CD4-positive, alpha-beta memory T cell (primary cell): ENCODE measurements at regions not wholly inside any gene's neighbourhood (a gene's known extent, or its start where the extent isn't known, plus 50 kb on each side); places are given as distances from the start of the nearest gene placed in this dataset.
A peak's percentile ranks its signal among the peaks of the same experiment; 100 is the strongest.

Experiments used
- CTCF ChIA-PET: fragments of 350-600 bp; sonication (Branson Sonifier 250); formaldehyde crosslinking; loops from one replicate; lab custom pipeline; 2021; ENCODE audit warnings: inconsistent platforms; ENCODE audit not compliant: partially characterized antibody; lab: Charles Lee
- POLR2A ChIA-PET: fragments of 350-600 bp; sonication (Branson Sonifier 250); formaldehyde crosslinking; loops from one replicate; lab custom pipeline; 2021; ENCODE audit not compliant: partially characterized antibody; lab: Charles Lee
- DNase-seq, 5 donors: peaks; one replicate each; pipeline versions ENCODE4 v3.0.0 to v3.0.0-alpha.2; 2020 to 2022; ENCODE audit warnings: mixed read lengths in 1 of 5
- H3K27ac ChIP-seq: one replicate; pipeline ENCODE4 v1.7.0; 2013; ENCODE audit warnings: low read depth, low read length
- H3K27me3 ChIP-seq: 2 replicates; pipeline ENCODE4 v1.7.0; 2013; ENCODE audit warnings: mild to moderate bottlenecking, low read length, moderate library complexity; ENCODE audit not compliant: insufficient read depth
- H3K36me3 ChIP-seq: 2 replicates; pipeline ENCODE4 v1.7.0; 2013; ENCODE audit warnings: mild to moderate bottlenecking, low read length, moderate library complexity; ENCODE audit not compliant: insufficient read depth
- H3K4me1 ChIP-seq: 2 replicates; pipeline ENCODE4 v1.7.0; 2013; ENCODE audit warnings: mild to moderate bottlenecking, low read length, moderate library complexity; ENCODE audit not compliant: insufficient read depth
- H3K4me3 ChIP-seq, 2 donors: one replicate each; pipeline ENCODE4 v1.7.0; 2013; ENCODE audit warnings: low read length in 2 of 2, mild to moderate bottlenecking in 1 of 2
- H3K9me3 ChIP-seq, 2 donors: one replicate each; pipeline ENCODE4 v1.7.0; 2013; ENCODE audit warnings: low read length in 2 of 2, control low read depth in 1 of 2; ENCODE audit not compliant: control insufficient read depth in 1 of 2
- H3K27ac Mint-ChIP-seq, 7 donors: one replicate each; pipeline ENCODE4 v1.8.0; 2020 to 2021; ENCODE audit warnings: mixed read lengths in 7 of 7, mild to moderate bottlenecking in 6 of 7, inconsistent platforms in 3 of 7, moderate library complexity in 3 of 7
- H3K27me3 Mint-ChIP-seq, 2 donors: one replicate each; pipeline ENCODE4 v1.8.0; 2020 to 2021; ENCODE audit warnings: mixed read lengths in 2 of 2
- H3K36me3 Mint-ChIP-seq, 2 donors: one replicate each; pipeline ENCODE4 v1.8.0; 2020 to 2021; ENCODE audit warnings: mixed read lengths in 2 of 2, inconsistent platforms in 1 of 2, mild to moderate bottlenecking in 1 of 2
- H3K4me1 Mint-ChIP-seq, 4 donors: one replicate each; pipeline ENCODE4 v1.8.0; 2020 to 2021; ENCODE audit warnings: mixed read lengths in 4 of 4, mild to moderate bottlenecking in 1 of 4
- H3K4me3 Mint-ChIP-seq, 8 donors: one replicate each; pipeline ENCODE4 v1.8.0; 2020 to 2021; ENCODE audit warnings: mixed read lengths in 8 of 8, mild to moderate bottlenecking in 7 of 8, moderate library complexity in 6 of 8, inconsistent platforms in 3 of 8
- H3K9me3 Mint-ChIP-seq, 8 donors: one replicate each; pipeline ENCODE4 v1.8.0; 2020 to 2021; ENCODE audit warnings: mixed read lengths in 8 of 8, mild to moderate bottlenecking in 5 of 8, inconsistent platforms in 3 of 8, moderate library complexity in 1 of 8
- intact Hi-C: fragments of 100-400 bp; cut with micrococcal nuclease; formaldehyde crosslinking; loops from one replicate; pipeline ENCODE4 v1.15.1; 2023

DNA sequence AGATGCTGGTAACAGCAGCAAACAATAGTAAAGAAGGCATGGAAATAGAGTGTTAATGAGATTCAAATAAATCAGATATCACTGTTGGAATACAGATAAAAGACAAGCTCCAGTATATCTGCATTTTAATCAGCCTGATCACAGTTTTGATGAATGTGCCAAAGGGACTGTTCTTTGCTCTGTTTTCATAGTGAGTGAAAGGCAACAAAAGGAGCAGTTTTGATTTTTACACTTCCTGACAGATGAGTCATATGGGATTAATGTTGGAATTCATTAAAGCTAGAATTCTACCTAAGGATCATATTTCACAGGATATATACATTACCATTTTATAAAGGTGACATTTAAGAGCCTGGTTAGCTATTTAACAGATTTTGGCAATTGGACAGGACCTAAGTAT, 743.3 kb upstream of the PTPRD start:
- intact Hi-C loops: no loop called here
- H3K36me3 Mint-ChIP-seq: no peaks in the 10 kb centered on the region
- H3K27ac Mint-ChIP-seq: no peak overlapping the region
- POLR2A ChIA-PET: no interaction called here
- H3K27ac ChIP-seq: no peak overlapping the region
- no peaks in the 10 kb centered on the region for H3K4me1 Mint-ChIP-seq
- no peak overlapping the region for H3K4me3 ChIP-seq
- CTCF ChIA-PET: no interaction called here
- peaks cover 2 to 32% (median 13%) of the 10 kb centered on the region in 8 donors for H3K9me3 Mint-ChIP-seq
- no peak for DNase-seq
- no peaks in the 10 kb centered on the region for H3K36me3 ChIP-seq
- H3K4me3 Mint-ChIP-seq: no peak overlapping the region
- no peaks in the 10 kb centered on the region for H3K27me3 Mint-ChIP-seq
- peaks cover 0 to 4% of the 10 kb centered on the region in 2 donors for H3K9me3 ChIP-seq
- H3K27me3 ChIP-seq: no peaks in the 10 kb centered on the region
- H3K4me1 ChIP-seq: no peaks in the 10 kb centered on the region

DNA sequence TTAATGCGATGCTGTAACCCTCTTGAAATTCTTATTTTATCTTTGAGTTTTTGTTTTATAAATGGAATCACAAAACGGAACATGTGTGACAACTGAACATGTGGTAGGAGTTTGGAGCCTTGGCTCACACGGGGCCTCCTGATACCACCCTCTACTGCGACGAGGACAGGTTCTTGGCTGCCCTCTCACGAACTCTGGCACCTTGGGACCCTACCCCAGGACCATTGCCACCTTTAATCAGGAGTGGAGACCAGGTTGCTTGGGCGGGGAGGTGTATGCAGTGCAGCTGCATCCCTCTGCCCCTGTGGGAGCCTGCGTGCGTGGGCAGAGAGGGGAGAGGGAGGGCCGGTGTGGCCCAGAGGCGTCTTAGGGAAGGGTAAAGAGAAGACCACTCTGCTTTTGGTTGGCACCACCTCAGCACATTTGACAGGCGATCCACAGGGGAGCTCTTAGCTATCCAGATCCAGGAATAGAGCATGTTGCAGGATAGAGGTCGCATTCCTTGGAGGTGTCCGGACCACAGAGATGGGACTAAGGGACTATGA, 753.9 kb upstream of the PTPRD start:
- no peaks in the 10 kb centered on the region for H3K27me3 Mint-ChIP-seq
- no peak overlapping the region for H3K4me3 Mint-ChIP-seq
- POLR2A ChIA-PET: no interaction called here
- Histone ChIP-seq H3K9me3 (no peaks in the 10 kb centered on the region), H3K27ac (no peak overlapping the region), H3K4me3 (no peak overlapping the region), H3K27me3 (no peaks in the 10 kb centered on the region), H3K36me3 (no peaks in the 10 kb centered on the region), H3K4me1 (no peaks in the 10 kb centered on the region)
- intact Hi-C loops: no loop called here
- H3K9me3 Mint-ChIP-seq: peaks cover 2 to 21% (median 4%) of the 10 kb centered on the region in 8 donors
- H3K27ac Mint-ChIP-seq: no peak overlapping the region
- CTCF ChIA-PET: no interaction called here
- no peaks in the 10 kb centered on the region for H3K36me3 Mint-ChIP-seq
- H3K4me1 Mint-ChIP-seq: no peaks in the 10 kb centered on the region
- no peak for DNase-seq

DNA sequence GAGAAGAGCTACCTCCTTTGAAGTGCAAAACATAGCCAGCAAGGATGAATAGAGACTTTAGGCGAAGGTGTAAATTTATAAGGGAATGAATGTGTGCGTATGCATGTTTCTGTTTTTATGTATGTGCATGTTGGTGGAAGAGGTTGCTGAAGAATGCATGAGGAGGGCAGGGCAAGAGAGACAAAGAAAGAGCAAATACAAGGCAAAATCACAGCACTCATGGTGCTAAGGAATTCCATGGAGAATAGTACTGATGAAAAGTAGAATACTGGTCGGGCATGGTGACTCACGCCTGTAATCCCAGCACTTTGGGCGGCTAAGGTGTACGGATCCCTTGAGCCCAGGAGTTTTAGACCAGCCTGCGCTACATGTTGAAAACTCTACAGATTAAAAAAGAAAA, 762.1 kb upstream of the PTPRD start:
- no peak overlapping the region for H3K27ac ChIP-seq
- Mint-ChIP-seq H3K36me3 (no peaks in the 10 kb centered on the region), H3K4me1 (no peaks in the 10 kb centered on the region), H3K9me3 (peaks cover 0 to 26% (median 14%) of the 10 kb centered on the region in 8 donors), H3K27me3 (no peaks in the 10 kb centered on the region), H3K4me3 (no peak overlapping the region), H3K27ac (peak overlapping the region in 1 of 7 donors; percentile 38)
- H3K4me1 ChIP-seq: no peaks in the 10 kb centered on the region
- intact Hi-C loops: no loop called here
- H3K9me3 ChIP-seq: peaks cover 0 to 4% of the 10 kb centered on the region in 2 donors
- no peak overlapping the region for H3K4me3 ChIP-seq
- POLR2A ChIA-PET: no interaction called here
- H3K27me3 ChIP-seq: no peaks in the 10 kb centered on the region
- H3K36me3 ChIP-seq: no peaks in the 10 kb centered on the region
- CTCF ChIA-PET: no interaction called here
- no peak for DNase-seq

DNA sequence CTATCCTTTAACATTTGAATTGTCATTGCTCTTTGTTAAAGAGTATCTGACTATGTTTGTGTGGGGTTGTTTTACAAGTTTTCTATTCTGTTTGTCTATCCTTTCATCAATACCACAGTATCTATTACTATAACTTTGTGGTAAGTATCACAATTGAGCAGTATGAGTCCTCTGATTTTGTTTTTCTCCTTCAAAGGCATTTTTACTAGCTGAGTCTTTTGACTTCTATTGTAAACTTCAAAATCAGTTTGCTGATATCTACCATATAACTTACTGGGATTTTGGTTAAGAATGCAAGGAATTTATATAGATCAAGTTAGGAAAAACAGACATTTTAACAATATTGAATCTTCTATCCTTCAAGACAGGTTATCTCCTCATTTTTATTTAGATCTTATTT, 789.8 kb upstream of the PTPRD start:
- H3K4me1 Mint-ChIP-seq: no peaks in the 10 kb centered on the region
- Histone ChIP-seq H3K9me3 (no peaks in the 10 kb centered on the region), H3K27ac (no peak overlapping the region), H3K36me3 (no peaks in the 10 kb centered on the region), H3K4me1 (no peaks in the 10 kb centered on the region), H3K27me3 (no peaks in the 10 kb centered on the region), H3K4me3 (no peak overlapping the region)
- H3K9me3 Mint-ChIP-seq: peaks cover 3 to 49% (median 27%) of the 10 kb centered on the region in 8 donors
- no peak overlapping the region for H3K27ac Mint-ChIP-seq
- ChIA-PET CTCF (no interaction called here), POLR2A (no interaction called here)
- intact Hi-C loops: no loop called here
- H3K4me3 Mint-ChIP-seq: no peak overlapping the region
- peaks cover 0 to 1% of the 10 kb centered on the region in 2 donors for H3K36me3 Mint-ChIP-seq
- H3K27me3 Mint-ChIP-seq: no peaks in the 10 kb centered on the region
- no peak for DNase-seq

DNA sequence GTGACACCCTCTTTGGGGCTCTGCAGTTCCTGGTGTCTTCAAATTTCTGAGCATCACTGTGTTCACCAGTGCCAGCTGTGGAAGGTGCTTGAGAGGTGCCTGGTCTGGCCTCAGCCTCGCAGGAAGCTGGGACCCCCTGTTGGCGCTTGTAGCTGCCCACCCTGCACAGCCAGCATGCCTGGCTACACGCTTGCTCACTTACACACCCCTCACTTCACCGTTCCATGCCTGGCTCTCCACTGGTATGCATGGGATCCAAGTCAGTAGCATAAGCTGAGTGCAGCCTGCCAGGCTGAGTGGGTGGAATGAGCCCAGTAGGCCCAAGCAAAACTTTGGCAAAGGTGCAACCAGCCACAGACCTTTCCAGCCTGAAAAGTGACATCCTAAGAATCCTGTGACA, 801.4 kb upstream of the PTPRD start:
- H3K27ac Mint-ChIP-seq: no peak overlapping the region
- Histone ChIP-seq H3K36me3 (no peaks in the 10 kb centered on the region), H3K27ac (no peak overlapping the region), H3K4me1 (no peaks in the 10 kb centered on the region), H3K27me3 (no peaks in the 10 kb centered on the region), H3K9me3 (peaks cover 0 to 3% of the 10 kb centered on the region in 2 donors), H3K4me3 (no peak overlapping the region)
- ChIA-PET POLR2A (no interaction called here), CTCF (no interaction called here)
- no peaks in the 10 kb centered on the region for H3K36me3 Mint-ChIP-seq
- no peaks in the 10 kb centered on the region for H3K27me3 Mint-ChIP-seq
- H3K4me1 Mint-ChIP-seq: no peaks in the 10 kb centered on the region
- DNase-seq: no peak
- intact Hi-C loops: no loop called here
- no peak overlapping the region for H3K4me3 Mint-ChIP-seq
- H3K9me3 Mint-ChIP-seq: peaks cover 0 to 18% (median 5%) of the 10 kb centered on the region in 8 donors

DNA sequence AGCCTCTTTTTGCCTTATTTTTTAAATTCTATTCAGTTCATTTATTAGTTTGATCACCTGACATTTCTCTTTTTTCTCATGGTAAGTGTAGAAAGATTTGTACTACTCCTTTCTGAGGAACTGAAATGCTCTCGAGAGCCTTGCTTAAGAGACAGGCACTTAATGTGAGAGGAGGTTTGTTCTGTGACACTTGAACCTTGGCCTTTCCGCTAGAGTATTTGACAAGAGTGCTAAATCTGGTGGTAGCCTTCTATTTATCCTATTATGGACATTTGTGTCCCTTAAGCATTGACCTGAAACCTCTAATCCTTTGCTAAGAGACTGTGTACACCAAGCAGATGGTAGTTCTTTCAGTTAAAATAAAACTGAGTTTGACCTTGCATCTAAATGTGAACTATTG, 805.0 kb upstream of the PTPRD start:
- Histone ChIP-seq H3K4me1 (no peaks in the 10 kb centered on the region), H3K4me3 (no peak overlapping the region), H3K27ac (no peak overlapping the region), H3K36me3 (no peaks in the 10 kb centered on the region), H3K27me3 (no peaks in the 10 kb centered on the region), H3K9me3 (peaks cover 0 to 3% of the 10 kb centered on the region in 2 donors)
- Mint-ChIP-seq H3K27me3 (no peaks in the 10 kb centered on the region), H3K4me1 (no peaks in the 10 kb centered on the region), H3K36me3 (no peaks in the 10 kb centered on the region), H3K9me3 (peaks cover 0 to 28% (median 9%) of the 10 kb centered on the region in 8 donors), H3K4me3 (no peak overlapping the region), H3K27ac (no peak overlapping the region)
- ChIA-PET POLR2A (no interaction called here), CTCF (no interaction called here)
- intact Hi-C loops: no loop called here
- no peak for DNase-seq

DNA sequence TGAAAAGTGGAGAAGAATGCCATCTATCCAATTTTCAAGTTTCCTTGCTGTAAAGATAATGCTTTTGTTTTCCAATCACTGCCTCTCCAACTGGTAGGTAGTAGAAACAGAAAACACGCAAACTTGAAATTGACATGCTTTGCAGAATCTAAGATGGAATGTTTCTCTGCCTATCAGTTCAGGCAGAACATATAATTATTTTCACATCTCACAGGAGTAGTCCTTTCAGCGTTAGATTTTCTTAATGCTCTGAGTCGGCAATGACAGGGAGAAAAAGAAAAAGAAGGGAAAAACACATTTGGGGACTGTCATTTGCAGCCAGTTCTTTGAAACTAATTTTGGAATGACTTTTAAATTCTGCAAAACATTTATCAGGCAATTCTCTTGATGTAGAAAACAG, 818.7 kb upstream of the PTPRD start:
- no peak for DNase-seq
- no peaks in the 10 kb centered on the region for H3K9me3 ChIP-seq
- H3K27ac ChIP-seq: no peak overlapping the region
- Mint-ChIP-seq H3K27ac (no peak overlapping the region), H3K4me3 (no peak overlapping the region), H3K36me3 (no peaks in the 10 kb centered on the region), H3K4me1 (no peaks in the 10 kb centered on the region), H3K27me3 (no peaks in the 10 kb centered on the region), H3K9me3 (peaks cover 0 to 32% (median 14%) of the 10 kb centered on the region in 8 donors)
- CTCF ChIA-PET: no interaction called here
- H3K4me3 ChIP-seq: no peak overlapping the region
- no peaks in the 10 kb centered on the region for H3K27me3 ChIP-seq
- H3K36me3 ChIP-seq: no peaks in the 10 kb centered on the region
- no peaks in the 10 kb centered on the region for H3K4me1 ChIP-seq
- POLR2A ChIA-PET: no interaction called here
- intact Hi-C loops: no loop called here

DNA sequence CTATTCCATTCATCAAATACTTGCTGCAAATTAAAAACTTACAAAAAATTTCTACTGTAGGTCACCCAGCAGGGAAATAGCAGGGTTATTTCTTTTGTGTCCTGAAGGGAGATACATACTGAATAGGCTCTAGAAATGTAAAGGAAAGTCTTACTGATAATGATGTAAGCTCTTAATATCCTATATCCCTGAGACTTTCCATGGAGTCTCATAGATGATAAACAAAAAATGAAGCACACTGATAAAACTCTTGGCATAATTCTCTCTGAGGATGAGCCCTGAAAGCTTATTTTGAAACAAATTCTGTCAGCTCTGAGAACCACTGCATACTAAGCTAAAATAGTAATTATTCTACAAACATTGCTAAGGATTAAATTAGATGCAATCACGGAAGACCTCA, 819.6 kb upstream of the PTPRD start:
- Mint-ChIP-seq H3K27me3 (no peaks in the 10 kb centered on the region), H3K27ac (no peak overlapping the region), H3K36me3 (no peaks in the 10 kb centered on the region), H3K9me3 (peaks cover 0 to 28% (median 13%) of the 10 kb centered on the region in 8 donors), H3K4me3 (no peak overlapping the region), H3K4me1 (no peaks in the 10 kb centered on the region)
- intact Hi-C loops: no loop called here
- Histone ChIP-seq H3K4me1 (no peaks in the 10 kb centered on the region), H3K4me3 (no peak overlapping the region), H3K9me3 (no peaks in the 10 kb centered on the region), H3K27me3 (no peaks in the 10 kb centered on the region), H3K27ac (no peak overlapping the region), H3K36me3 (no peaks in the 10 kb centered on the region)
- CTCF ChIA-PET: no interaction called here
- POLR2A ChIA-PET: no interaction called here
- no peak for DNase-seq
